HS-27A (cell line): ENCODE measurements at regions not wholly inside any gene's neighbourhood (a gene's known extent, or its start where the extent isn't known, plus 50 kb on each side); places are given as distances from the start of the nearest gene placed in this dataset.
"Not testable (repeated sequence)": the region's sequence is repeated elsewhere in the genome, so short reads cannot be mapped to it uniquely, and the experiment has no call there.

Experiments
- DNase-seq: peaks from one replicate; pipeline ENCODE4 v3.0.0-alpha.2; 2012; ENCODE audit warnings: low read depth, missing footprints

DNA sequence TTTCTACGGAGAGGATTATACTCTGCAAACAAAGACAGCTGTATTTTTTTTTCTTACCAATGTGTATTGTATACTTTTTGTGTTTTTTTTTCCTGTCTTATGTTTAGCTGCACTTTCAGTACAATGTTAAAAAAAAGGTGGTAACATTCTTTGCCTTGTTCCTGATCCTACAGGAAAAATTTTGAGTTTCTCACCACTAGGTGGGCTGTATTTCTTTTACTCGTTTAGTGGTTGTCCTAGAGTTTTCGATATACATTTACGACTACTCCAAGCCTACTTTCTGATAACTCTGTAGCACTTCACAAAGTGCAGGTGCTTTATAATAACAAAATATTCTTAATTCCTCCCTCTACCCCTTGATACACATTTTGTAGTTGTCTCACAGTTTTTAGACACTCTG, 652.2 kb downstream of the UQCRFS1 start:
- no peak for DNase-seq

DNA sequence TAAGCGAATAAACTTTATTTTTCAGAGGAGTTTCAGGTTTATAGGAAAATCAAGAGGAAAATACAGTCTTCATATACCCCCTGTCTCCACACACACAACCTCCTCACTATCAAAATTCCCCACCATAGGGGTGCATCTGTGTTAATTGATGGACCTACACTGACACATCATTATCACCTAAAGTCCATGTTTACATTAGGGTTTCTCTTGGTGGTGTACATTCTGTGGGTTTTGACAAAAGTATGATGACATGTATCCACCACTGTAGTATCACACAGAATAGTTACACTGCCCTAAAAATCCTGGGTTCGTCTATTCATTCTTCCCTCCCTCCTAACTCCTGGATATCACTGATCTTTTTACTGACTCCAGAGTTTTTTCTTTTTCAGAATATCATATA, 654.2 kb downstream of the UQCRFS1 start:
- DNase-seq = no peak

DNA sequence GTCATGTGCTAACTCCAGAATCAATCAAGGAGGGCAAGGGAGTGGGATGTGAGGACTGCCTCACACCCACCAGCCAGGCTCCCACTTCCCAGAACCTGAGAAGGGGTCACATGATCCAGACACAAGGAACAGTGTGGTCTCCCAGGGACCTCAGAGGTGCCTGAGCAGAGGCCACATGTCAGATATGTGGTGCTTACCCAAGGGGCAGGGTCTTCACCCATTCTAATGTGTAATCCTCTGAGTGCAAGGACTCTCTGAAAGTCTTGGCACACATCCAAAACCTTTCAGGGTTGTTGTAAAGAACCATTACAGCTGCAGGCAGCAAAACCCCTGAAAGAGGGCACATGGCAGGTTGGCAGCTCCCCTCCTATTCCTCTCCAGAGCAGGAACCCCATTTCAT, 656.6 kb downstream of the UQCRFS1 start:
- DNase-seq = no peak

DNA sequence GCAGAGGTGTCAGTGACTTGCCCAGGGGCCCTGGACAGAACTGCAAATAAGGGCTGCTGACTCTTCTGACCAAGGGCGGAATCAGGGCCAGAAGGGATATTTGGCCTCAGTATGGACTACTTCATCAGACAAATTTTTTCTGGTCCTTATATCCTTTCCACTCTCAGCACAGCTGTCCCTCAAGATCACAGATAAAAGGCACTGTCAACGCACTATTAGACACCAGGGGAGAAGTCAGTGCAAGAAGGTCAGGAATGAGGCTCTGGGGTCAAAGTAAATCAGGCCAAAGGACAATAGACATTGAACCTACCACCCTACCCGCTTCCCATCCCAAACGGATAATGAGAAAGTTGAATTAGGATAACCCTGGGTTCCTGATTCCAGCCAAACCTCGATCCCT, 657.6 kb downstream of the UQCRFS1 start:
- no peak for DNase-seq

DNA sequence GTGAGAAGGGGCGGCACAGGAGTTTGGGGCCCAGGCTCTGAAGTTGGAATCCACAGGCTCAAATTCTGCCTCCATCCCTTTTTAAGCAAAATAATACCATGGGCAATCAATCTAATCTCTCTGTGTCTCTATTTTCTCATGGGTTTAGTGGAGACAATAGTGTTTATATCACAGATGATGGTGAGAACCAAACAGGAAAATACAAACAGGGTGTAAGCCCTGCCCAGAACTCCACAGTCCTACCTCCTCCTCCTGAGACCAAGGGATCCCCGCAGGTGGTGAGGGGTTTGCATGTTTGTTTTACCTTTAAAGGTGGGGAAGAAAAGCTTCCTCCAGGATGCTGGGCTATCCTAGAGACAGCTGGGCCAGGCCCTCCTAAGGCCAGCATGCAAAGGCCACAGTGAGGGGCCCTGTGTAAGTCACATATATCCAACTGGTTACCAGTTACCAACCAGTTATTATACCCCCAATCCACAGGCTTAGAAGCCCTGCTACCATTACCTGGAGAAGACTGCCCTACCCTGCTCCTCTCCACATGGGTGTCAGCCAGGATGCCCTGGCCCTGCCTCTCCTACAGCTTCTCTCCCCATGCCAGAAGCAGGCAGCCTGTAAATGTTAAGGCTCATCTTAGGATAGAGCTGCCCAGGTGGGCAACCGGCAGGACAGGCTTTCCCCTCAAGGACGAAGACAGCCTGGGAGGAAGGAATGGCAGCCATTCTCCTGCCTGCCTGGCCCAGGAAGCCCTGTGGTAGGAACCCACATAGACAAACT, 658.4 kb downstream of the UQCRFS1 start:
- no peak for DNase-seq

DNA sequence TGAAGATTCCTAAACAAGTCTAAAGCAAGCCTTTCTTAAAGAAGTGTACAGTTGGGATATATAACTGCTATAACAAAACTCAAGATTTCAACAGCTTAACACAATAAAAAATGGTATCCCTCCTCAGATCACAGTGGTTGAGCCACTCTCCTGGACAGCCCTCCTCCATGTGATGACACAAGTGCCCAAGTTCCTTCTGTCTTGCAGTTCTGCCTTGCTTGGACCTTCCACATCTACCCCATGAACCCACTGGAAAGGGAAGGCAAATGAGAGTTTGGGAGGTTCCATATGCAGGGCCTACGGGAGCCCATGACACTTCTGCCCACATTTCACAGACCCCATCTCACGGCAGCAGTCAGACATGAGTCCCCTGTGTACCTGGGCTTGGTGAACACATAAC, 659.2 kb downstream of the UQCRFS1 start:
- DNase-seq = no peak

DNA sequence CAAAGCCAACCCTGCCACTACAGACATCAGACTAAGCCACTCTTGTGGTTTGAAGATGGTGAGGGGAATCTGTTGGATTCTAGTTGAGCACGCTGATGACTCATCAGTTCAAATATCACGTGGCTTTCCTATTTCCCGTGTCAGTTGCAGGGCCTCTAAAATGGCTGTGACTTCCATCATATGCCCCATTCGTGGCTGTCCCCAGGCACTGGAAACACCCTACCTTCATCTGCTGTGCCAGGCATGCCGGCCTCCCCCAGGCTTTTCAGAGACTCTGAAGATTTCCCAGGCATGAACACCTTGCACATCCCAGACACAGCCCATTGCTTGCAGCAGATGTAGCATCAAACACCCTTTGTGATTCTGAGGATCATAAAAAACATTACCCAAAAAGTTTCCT, 659.9 kb downstream of the UQCRFS1 start:
- no peak for DNase-seq

DNA sequence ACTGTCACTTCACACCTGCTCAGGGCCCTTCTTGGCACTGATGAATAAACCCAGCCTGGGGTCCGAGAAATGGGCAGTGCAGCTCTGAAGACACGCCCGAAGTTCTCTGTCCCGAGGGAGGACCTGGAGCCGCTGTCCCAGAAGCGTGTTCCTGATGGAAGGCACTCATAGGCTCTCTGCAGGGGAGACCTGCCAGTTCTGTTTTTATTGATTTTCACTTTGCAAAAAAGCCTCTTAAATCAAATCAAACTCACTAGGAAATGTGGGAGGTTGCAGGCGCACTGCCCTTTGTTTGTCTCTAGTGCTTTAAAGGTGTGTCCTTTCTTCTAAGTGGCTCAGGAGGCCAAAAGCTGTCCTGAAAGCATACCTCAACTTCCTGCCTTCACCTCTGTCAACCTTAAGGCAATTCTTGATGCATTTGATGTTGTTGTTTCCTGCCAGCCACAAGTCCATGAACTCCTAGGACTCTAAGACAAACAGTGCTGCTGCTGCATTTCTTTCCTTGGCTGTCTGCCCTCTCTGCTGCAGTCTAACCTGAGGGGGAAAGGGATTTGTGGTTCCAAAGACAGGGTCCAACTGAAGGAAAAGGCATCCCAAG, 663.2 kb downstream of the UQCRFS1 start:
- no peak for DNase-seq

DNA sequence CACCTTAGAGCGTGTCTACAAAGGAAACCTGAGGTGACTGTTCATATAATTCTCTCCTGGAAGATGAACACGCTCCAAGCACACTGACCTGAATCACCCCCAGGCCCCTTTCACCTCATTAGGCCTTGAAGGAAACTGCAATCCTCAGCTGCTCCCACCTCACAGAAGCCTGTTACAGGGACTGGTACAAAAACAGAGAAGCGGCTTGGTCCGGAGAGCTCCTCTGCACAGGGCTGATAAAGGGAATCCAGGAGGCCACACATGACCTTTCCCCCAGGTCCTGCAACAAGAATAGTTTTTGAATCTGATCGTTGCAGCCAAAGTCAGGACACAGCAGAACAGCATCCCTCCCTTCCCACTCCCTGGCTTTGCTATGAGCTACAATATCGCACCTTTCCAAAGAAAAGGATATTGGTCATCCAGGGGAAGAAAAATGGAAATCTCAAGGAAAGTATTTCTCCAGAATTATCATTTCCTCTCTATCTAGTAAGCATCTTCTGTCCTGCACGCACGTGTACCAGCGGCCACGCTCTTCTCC, 666.7 kb downstream of the UQCRFS1 start:
- DNase-seq = no peak

DNA sequence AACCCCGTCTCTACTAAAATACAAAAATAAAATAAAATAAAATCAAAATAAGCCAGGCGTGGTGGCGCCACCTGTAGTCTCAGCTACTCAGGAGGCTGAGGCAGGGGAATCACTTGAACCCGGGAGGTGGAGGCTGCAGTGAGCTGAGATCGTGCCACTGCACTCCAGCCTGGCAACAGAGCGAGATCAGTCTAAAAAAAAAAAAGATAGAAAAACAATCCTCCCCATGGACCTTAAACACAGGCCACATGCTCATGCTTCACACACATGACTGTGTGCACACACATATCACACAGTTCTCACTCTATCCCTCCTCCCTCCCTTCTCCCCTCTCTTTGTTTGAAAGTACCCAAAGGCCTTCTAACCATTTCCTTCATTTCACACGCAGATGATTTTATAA, 667.6 kb downstream of the UQCRFS1 start:
- DNase-seq = not testable (repeated sequence)

DNA sequence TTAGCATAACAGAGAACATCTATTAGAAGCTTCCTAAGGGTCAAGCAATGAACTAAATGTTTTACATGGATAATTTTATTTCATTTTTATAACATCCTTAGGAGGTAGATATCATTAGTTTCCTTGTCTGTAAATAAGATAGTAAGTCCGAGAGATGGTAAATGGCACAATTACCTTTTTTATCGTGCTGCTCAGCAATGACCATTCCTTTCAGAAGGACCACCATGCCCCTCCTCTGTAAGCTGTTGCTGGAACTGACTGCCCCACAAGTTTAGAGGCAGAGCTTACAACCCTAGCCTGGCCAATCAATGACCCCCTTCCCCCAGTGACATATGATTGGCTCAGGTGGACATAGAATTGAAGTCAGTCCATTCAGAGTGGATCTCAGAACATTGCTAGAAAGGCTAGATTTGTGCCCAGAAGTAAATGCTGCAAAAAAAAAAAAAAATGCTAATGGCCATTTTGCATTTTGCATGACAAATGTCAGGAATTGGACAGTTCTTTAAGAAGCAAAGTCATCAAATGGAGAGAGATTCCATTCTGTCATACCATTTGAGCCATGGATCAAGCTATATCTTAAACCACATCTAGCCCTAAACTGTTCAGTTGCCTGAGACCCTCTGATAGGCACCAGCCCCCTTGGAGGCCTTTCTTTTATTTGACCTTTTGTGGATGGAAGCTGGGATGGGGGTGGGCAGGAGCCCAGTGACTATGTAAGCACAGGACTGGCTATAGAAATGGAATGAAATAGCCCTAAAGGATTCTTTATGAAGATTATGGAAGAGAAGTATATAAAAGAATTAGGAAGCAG, 668.3 kb downstream of the UQCRFS1 start:
- no peak for DNase-seq

DNA sequence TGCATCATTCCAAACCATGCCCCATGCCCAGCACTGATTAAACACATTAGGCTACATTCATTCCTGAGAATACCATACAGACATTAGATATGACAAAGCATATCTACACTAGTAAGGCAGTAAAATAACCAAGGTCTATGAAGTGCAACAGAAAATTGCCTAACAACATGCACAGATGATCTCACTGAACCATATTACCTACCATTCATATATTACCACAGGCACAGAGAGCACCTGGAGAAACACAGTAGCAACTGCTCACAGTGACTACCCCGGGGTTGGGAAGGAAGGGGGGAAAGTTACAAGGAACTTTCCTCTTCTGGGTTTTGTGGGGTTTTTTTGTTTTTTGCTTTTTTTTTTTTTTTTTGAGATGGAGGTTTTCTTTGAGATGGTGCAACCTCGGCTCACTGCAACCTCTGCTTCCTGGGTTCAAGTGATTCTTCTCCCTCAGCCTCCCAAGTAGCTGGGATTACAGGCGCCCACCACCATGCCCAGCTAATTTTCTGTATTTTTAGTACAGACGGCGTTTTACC, 669.6 kb downstream of the UQCRFS1 start:
- DNase-seq = no peak

DNA sequence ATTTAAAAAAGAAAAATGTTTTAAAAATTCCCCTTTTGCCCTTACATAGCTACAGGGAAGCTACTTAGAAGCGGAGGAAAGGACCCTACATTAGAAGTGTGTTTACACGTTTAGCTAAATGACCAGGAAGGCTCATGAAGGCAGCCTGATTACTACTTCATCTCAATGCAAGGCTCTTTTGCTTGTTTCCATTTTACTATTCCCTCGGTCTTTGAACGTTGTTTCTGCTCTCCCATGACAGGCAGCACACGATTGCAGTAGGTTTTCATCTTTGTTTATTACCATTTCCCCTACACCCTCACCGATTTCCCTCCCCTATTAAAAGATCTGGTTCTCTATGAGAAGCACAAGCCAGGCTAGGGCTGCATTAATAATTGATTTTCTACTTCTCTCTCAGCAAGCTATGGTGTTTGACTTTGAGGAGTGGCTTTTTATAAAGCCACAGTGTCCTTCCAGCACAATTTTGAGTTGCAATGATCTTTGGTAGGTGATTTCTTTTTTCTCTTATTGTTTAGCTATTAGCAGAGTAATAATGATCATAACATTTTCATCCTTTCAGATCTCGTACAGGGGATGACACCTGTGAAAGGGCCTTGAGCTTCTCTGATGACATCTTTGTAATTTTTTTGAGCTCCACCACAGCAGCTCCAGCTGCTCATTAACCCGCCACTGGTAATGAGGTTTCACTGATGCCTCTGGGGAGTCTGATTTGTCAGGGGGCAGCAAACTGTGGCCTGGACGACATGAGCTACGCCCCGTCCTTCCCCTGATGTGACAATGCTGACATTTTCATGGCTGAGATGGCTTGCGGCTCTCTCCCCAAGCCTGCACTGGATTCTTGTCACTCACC, 670.3 kb downstream of the UQCRFS1 start:
- no peak for DNase-seq

DNA sequence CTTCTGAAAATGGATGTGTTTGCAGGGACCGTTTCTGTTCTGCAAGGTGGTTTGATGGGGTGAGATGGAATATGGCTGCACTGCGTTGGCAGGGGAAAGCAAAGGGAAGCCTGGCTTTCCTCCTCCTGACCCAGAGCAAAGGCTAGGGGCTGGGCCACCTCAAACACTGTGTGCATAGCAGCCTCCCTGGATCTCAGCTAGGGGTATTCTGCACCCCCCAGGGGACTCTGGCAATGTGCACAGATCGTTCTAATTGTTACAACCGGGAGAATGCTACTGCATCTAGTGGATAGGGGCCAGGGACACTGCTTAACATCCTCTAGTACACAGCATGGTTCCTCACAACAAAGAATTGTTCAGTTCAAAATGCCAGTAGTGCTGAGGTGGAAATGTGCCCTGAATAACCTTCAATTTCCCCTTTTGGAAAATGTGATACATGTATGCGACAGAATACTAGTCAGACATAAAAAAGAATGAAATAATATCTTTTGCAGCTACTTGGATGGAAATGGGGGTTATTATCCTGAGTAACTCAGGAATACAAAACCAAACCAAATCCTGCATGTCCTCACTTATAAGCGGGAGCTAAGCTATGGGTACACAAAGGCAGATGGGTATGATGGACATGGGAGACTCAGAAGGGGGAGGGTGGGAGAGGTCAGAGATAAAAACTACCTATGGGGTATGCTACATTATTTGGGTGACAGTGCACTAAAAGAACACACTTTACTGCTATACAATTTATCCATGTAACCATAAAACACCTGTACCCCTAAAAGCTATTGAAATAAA, 671.2 kb downstream of the UQCRFS1 start:
- no peak for DNase-seq

DNA sequence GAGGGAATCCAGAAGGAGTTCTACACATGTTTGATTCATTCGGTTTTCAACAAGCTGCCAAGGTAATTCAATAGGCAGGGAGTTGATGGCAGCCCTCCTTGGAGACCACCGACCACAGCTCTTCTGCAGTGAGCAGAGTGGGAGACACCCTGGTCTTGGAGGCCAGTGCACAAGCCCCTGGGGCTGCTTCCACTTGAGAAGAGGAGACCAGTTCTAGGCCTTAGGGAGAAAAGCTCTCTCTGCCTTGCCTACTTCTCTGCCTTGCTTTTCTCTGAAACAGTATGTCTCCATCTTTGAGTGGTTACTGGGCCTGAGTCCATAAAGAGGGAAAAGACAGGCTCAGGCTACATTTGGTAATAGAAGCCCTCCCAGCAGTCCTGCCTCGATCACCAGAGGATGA, 671.9 kb downstream of the UQCRFS1 start:
- DNase-seq = no peak

DNA sequence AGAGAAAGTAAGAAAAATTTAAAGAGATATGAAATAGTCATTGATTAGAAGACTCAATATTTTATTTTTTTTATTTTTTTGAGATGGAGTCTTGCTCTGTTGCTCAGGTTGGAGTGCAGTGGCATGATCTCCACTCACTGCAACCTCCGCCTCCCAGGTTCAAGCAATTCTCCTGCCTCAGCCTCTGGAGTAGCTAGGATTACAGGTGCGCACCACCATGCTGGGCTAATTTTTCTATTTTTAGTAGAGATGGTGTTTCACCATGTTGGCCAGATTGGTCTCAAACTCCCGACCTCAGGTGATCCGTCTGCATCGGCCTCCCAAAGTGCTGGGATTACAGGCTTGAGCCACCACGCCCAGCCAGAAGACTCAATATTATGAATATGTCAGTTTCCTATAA, 672.6 kb downstream of the UQCRFS1 start:
- not testable (repeated sequence) for DNase-seq

DNA sequence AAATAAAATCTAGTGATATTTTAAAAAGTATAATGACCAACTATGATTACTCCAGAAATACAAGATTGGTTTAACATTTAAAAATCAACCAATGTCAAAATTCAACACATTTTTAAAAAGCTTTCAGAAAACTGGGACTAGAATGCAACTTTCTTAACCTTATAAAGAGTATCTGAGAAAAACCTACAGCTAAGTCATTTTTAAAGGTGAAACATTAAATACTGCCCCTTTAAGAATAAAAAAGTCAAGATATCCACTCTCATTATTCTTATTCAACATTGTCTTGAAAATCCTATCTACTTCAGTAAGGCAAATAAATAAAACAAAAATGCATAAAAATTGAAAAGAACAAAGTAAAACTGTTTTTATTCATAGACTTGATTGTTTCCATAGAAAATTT, 673.2 kb downstream of the UQCRFS1 start:
- no peak for DNase-seq

DNA sequence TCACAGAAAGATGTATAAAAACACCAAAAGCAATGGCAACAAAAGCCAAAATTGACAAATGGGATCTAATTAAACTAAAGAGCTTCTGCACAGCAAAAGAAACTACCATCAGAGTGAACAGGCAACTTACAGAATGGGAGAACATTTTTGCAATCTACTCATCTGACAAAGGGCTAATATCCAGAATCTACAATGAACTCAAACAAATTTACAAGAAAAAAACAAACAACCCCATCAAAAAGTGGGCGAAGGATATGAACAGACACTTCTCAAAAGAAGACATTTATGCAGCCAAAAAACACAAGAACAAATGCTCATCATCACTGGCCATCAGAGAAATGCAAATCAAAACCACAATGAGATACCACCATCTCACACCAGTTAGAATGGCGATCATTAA, 674.4 kb downstream of the UQCRFS1 start:
- not testable (repeated sequence) for DNase-seq

DNA sequence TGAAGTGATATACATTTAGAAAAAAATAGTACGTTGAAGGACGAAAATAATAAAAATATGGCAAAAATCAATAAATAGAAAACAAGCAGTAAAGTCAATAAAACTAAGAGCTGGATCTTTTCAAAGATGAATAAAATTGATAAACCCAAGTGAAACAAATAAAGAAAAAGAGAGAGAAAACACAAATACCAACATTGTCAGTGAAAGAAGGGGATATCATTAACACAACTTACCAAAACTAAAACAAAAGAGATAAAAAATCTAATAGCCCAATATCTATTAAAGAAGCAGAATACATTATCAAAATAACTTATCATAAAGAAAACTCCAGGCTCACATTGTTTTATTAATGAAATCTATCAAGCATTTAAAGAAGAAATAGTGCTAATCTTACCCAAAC, 675.1 kb downstream of the UQCRFS1 start:
- no peak for DNase-seq

DNA sequence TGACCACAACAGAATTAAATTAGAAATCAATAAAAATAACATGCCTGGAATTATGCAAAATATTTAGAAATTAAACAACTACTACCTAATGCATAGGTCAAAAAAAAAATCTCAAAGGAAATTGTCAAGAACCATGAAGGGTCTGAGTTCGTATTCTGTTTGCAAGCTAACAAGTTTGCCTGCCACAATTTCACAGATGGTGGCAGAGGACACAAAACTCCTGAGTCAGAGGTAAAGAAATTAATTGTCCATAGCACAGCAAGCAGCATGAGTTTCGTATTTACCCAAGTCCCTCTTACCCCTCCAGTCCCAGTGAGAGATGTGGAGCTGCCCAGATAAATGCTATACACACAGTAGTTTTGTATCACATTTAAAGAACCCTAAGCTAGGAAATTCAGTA, 675.9 kb downstream of the UQCRFS1 start:
- no peak for DNase-seq

DNA sequence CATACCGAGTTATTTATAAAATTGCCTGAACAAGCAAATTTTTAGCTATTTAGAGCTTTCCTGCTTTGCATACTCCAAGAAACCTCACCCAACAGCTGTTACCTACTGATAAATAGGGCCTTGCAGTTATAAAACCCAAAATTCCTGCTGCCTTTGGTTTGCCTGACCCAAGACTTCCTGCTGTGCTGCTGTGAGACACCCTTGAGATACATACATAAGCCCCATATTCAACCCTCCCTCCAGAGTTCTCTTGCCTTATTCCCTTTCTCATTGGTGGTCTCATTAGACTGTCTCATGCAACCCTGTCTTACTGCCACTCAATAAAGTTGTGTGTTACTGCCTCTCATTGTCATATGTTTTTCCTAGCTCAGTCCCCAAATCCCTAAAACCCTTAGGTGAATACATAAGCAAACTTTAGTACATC, 677.6 kb downstream of the UQCRFS1 start:
- no peak for DNase-seq
